ENCODE measurements at regions not wholly inside any gene's neighbourhood (a gene's known extent, or its start where the extent isn't known, plus 50 kb on each side); places are given as distances from the start of the nearest gene placed in this dataset.

DNA sequence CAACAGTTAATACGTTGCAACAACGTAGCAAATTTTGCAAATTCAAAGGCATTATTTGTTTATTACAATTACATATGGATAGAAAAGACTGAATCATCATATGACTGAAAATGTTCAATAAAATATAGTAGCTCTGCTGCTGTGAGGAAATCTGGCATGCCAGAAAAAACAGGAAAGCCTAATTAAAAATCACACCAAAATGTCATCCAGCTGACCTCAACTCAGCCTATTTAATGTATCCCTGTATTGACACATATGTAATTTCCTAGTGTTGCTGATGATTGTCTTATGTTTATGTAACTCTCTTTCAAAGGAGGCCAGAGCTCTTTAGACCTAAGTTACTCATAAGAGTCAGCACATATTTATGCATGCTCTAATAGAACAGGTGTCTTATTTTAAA is 495.0 kb downstream of the PCDH17 start:
- TF ChIP-seq, protein P1, sequence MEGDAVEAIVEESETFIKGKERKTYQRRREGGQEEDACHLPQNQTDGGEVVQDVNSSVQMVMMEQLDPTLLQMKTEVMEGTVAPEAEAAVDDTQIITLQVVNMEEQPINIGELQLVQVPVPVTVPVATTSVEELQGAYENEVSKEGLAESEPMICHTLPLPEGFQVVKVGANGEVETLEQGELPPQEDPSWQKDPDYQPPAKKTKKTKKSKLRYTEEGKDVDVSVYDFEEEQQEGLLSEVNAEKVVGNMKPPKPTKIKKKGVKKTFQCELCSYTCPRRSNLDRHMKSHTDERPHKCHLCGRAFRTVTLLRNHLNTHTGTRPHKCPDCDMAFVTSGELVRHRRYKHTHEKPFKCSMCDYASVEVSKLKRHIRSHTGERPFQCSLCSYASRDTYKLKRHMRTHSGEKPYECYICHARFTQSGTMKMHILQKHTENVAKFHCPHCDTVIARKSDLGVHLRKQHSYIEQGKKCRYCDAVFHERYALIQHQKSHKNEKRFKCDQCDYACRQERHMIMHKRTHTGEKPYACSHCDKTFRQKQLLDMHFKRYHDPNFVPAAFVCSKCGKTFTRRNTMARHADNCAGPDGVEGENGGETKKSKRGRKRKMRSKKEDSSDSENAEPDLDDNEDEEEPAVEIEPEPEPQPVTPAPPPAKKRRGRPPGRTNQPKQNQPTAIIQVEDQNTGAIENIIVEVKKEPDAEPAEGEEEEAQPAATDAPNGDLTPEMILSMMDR (conservative IDR thresholded peaks at IDR 0.05; ENCODE audit: low read length), result no peak
- TF ChIP-seq EZH2phosphoT487 (IDR thresholded peaks at IDR 0.05; ENCODE audit: borderline replicate concordance), result no peak
- no peak overlapping the region for H3K4me2 ChIP-seq (ENCODE audit: low read depth, low read length, poor library complexity, severe bottlenecking)
- no peaks in the 10 kb centered on the region for H3K27me3 ChIP-seq (ENCODE audit: insufficient read depth, low read length, poor library complexity, severe bottlenecking)
- no peaks in the 10 kb centered on the region for H3K4me1 ChIP-seq (ENCODE audit: insufficient read depth, low read length, poor library complexity, severe bottlenecking)
- no peaks in the 10 kb centered on the region for H3F3A ChIP-seq (ENCODE audit: low read depth)
- H3K9me2 ChIP-seq (replicated peaks; ENCODE audit: low read depth, low read length), result no peaks in the 10 kb centered on the region
- no peak overlapping the region for H3K9ac ChIP-seq (ENCODE audit: low read depth, low read length, poor library complexity, severe bottlenecking)
- no peaks in the 10 kb centered on the region for H3K9me3 ChIP-seq (ENCODE audit: insufficient read depth, low read depth, low read length)
- no peaks in the 10 kb centered on the region for H3K36me3 ChIP-seq (ENCODE audit: insufficient read depth, low read length)
- no peaks in the 10 kb centered on the region for H3K79me2 ChIP-seq (ENCODE audit: insufficient read depth, low read length)
- H4K20me1 ChIP-seq (ENCODE audit: insufficient read depth, low read length, poor library complexity, severe bottlenecking), result no peaks in the 10 kb centered on the region
- no peak overlapping the region for H3K4me3 ChIP-seq (ENCODE audit: low read length, poor library complexity, severe bottlenecking)
- H2AFZ ChIP-seq (ENCODE audit: low read length), result no peak overlapping the region

DNA sequence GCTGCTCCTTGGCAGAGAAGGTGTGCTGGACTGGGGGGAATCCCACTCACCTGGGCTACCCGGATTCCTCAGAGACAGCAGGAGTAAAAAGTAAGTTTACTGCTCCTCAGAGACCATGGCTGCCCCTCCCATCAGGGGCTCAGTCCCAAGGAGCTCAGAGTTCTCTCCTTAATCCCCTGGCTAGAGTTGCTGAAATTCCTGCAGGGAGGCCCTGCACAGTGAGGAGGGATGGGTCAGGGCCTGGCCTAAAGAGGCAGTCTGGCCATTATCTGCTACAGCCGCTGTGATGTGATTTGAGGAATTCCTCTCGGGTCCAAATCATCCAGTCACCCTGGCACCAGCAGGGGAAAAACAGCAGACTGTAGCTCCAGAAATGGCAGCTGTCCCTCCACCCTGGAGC is 502.5 kb downstream of the PCDH17 start:
- Histone ChIP-seq H4K20me1 (ENCODE audit: insufficient read depth, low read length, poor library complexity, severe bottlenecking) (no peaks in the 10 kb centered on the region), H3K9me3 (ENCODE audit: insufficient read depth, low read depth, low read length) (peaks cover 4% of the 10 kb centered on the region; the same call in 1 of the 2 replicates), H3F3A (ENCODE audit: low read depth) (no peaks in the 10 kb centered on the region)

DNA sequence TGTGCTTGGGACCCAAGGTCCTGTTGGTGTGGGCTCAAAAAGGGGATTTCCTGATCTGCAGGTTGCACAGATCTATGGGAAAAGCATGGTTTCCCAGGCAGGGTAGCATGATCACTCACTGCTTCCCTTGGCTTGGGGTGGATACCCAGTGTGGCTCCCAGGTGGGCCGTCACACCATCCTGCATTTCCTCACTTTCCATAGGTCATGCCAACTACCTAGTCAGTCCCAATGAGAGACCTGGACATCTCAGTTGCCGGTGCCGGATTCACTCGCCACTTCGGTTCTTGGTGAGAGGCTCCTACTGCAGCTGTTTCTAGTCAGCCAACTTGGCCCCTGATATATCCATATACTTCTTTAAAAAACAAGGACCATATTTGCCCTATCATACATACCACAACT is 503.0 kb downstream of the PCDH17 start:
- Histone ChIP-seq H3K9ac (ENCODE audit: low read depth, low read length, poor library complexity, severe bottlenecking) (no peak overlapping the region), H3K4me3 (ENCODE audit: low read length, poor library complexity, severe bottlenecking) (no peak overlapping the region), H2AFZ (ENCODE audit: low read length) (no peak overlapping the region), H3K4me1 (ENCODE audit: insufficient read depth, low read length, poor library complexity, severe bottlenecking) (no peaks in the 10 kb centered on the region), H3K36me3 (ENCODE audit: insufficient read depth, low read length) (no peaks in the 10 kb centered on the region), H4K20me1 (ENCODE audit: insufficient read depth, low read length, poor library complexity, severe bottlenecking) (no peaks in the 10 kb centered on the region), H3F3A (ENCODE audit: low read depth) (no peaks in the 10 kb centered on the region), H3K4me2 (ENCODE audit: low read depth, low read length, poor library complexity, severe bottlenecking) (no peak overlapping the region), H3K79me2 (ENCODE audit: insufficient read depth, low read length) (no peaks in the 10 kb centered on the region), H3K27me3 (ENCODE audit: insufficient read depth, low read length, poor library complexity, severe bottlenecking) (no peaks in the 10 kb centered on the region), H3K9me2 (replicated peaks; ENCODE audit: low read depth, low read length) (0 out of 2 replicates have a peak, but pooled peaks cover 1% of the 10 kb centered on the region), H3K9me3 (ENCODE audit: insufficient read depth, low read depth, low read length) (peaks cover 4% of the 10 kb centered on the region; the same call in 1 of the 2 replicates)
- TF ChIP-seq EZH2phosphoT487 (IDR thresholded peaks at IDR 0.05; ENCODE audit: borderline replicate concordance), result no peak
- TF ChIP-seq, protein P1 (conservative IDR thresholded peaks at IDR 0.05; ENCODE audit: low read length), result no peak

More for the DNA sequence above, 502.5 kb downstream of the PCDH17 start:
- TF ChIP-seq, protein P1 (conservative IDR thresholded peaks at IDR 0.05; ENCODE audit: low read length), result no peak
- TF ChIP-seq EZH2phosphoT487 (IDR thresholded peaks at IDR 0.05; ENCODE audit: borderline replicate concordance), result no peak
- no peaks in the 10 kb centered on the region for H3K4me1 ChIP-seq (ENCODE audit: insufficient read depth, low read length, poor library complexity, severe bottlenecking)
- no peak overlapping the region for H2AFZ ChIP-seq (ENCODE audit: low read length)
- H3K79me2 ChIP-seq (ENCODE audit: insufficient read depth, low read length), result no peaks in the 10 kb centered on the region
- no peak overlapping the region for H3K9ac ChIP-seq (ENCODE audit: low read depth, low read length, poor library complexity, severe bottlenecking)
- H3K4me3 ChIP-seq (ENCODE audit: low read length, poor library complexity, severe bottlenecking), result no peak overlapping the region
- H3K36me3 ChIP-seq (ENCODE audit: insufficient read depth, low read length), result no peaks in the 10 kb centered on the region
- H3K4me2 ChIP-seq (ENCODE audit: low read depth, low read length, poor library complexity, severe bottlenecking), result no peak overlapping the region
- no peaks in the 10 kb centered on the region for H3K9me2 ChIP-seq (replicated peaks; ENCODE audit: low read depth, low read length)
- no peaks in the 10 kb centered on the region for H3K27me3 ChIP-seq (ENCODE audit: insufficient read depth, low read length, poor library complexity, severe bottlenecking)
